GM18873 (cell line): ENCODE measurements at regions not wholly inside any gene's neighbourhood (a gene's known extent, or its start where the extent isn't known, plus 50 kb on each side); places are given as distances from the start of the nearest gene placed in this dataset.

ENCODE experiments used
- ATAC-seq: cut with Tn5 transposase; IDR thresholded peaks from one replicate; pipeline ENCODE4 v1.9.1; 2021; ENCODE audit warnings: mild to moderate bottlenecking, moderate library complexity, moderate number of reproducible peaks; ENCODE audit not compliant: unreplicated experiment, low FRiP score

GRCh38 chr10:44674536-44675386 lies 236.4 kb upstream of the TMEM72 start:
- ATAC-seq, result no peak

- no peak for ATAC-seq
Observed at GRCh38 chr10:44675387-44675874, 235.7 kb upstream of the TMEM72 start.

GRCh38 chr10:44680764-44681163 lies 230.4 kb upstream of the TMEM72 start:
- no peak for ATAC-seq

GRCh38 chr10:44682507-44682906 lies 228.6 kb upstream of the TMEM72 start:
- ATAC-seq, result no peak

- no peak for ATAC-seq
Observed at GRCh38 chr10:44684661-44685060, 226.5 kb upstream of the TMEM72 start.

- ATAC-seq, result no peak
Observed at GRCh38 chr10:44685220-44685619, 225.9 kb upstream of the TMEM72 start.

GRCh38 chr10:44685747-44686146 lies 225.4 kb upstream of the TMEM72 start:
- no peak for ATAC-seq

GRCh38 chr10:44689368-44689767 lies 221.8 kb upstream of the TMEM72 start:
- no peak for ATAC-seq

GRCh38 chr10:44696496-44696895 lies 214.6 kb upstream of the TMEM72 start:
- ATAC-seq, result no peak

GRCh38 chr10:44697116-44697515 lies 214.0 kb upstream of the TMEM72 start:
- no peak for ATAC-seq

- no peak for ATAC-seq
Observed at GRCh38 chr10:44702531-44702930, 208.6 kb upstream of the TMEM72 start.

GRCh38 chr10:44703241-44704155 lies 207.6 kb upstream of the TMEM72 start:
- ATAC-seq, result no peak

GRCh38 chr10:44704616-44705015 lies 206.5 kb upstream of the TMEM72 start:
- ATAC-seq, result no peak

GRCh38 chr10:44706745-44707144 lies 204.4 kb upstream of the TMEM72 start:
- no peak for ATAC-seq

GRCh38 chr10:44713307-44713706 lies 197.8 kb upstream of the TMEM72 start:
- no peak for ATAC-seq

- ATAC-seq, result no peak
Observed at GRCh38 chr10:44714451-44714850, 196.7 kb upstream of the TMEM72 start.

GRCh38 chr10:44715136-44715535 lies 196.0 kb upstream of the TMEM72 start:
- no peak for ATAC-seq

GRCh38 chr10:44716470-44717015 lies 194.6 kb upstream of the TMEM72 start:
- no peak for ATAC-seq

- ATAC-seq, result no peak
Observed at GRCh38 chr10:44723082-44723481, 188.1 kb upstream of the TMEM72 start.

GRCh38 chr10:44723619-44724325 lies 187.4 kb upstream of the TMEM72 start:
- no peak for ATAC-seq
